ENCODE measurements at regions not wholly inside any gene's neighbourhood (a gene's known extent, or its start where the extent isn't known, plus 50 kb on each side); places are given as distances from the start of the nearest gene placed in this dataset.

- no peak for DNase-seq
- no peaks in the 10 kb centered on the region for H3K27me3 ChIP-seq (ENCODE audit: insufficient read depth, low read depth)
- BruUV-seq (replicated peaks): no TSS peak
- ChIA-PET POLR2A (ENCODE audit: unreplicated experiment) (no interaction called here), CTCF (no interaction called here)
- intact Hi-C loops (cut with micrococcal nuclease; ENCODE audit: unreplicated experiment): no loop called here
- no peak overlapping the region for H3K4me3 ChIP-seq
- no peak overlapping the region for H3K27ac ChIP-seq
- H3K9me3 ChIP-seq (ENCODE audit: insufficient read depth, low read depth): no peaks in the 10 kb centered on the region
- no peaks in the 10 kb centered on the region for H3K4me1 ChIP-seq (replicated peaks; ENCODE audit: insufficient read depth)
- H3F3A ChIP-seq (ENCODE audit: insufficient read depth, low read depth): no peaks in the 10 kb centered on the region
- no peaks in the 10 kb centered on the region for H3K9me2 ChIP-seq (ENCODE audit: insufficient read depth)
- H3K79me2 ChIP-seq (ENCODE audit: low read depth): no peaks in the 10 kb centered on the region
- no peaks in the 10 kb centered on the region for H3K36me3 ChIP-seq (ENCODE audit: low read depth)
- TF ChIP-seq CTCF (conservative IDR thresholded peaks at IDR 0.05): no peak
- no peak for TF ChIP-seq EZH2 (IDR thresholded peaks at IDR 0.05; ENCODE audit: low read depth)
- no peak overlapping the region for H3K4me2 ChIP-seq
- H2AFZ ChIP-seq: no peak overlapping the region
- no peaks in the 10 kb centered on the region for H4K20me1 ChIP-seq (ENCODE audit: insufficient read depth)
Observed at GRCh38 chr2:38486213-38487026, 109.3 kb upstream of the ATL2 start.

GRCh38 chr2:38485734-38486133 is 108.7 kb upstream of the ATL2 start:
- CTCF ChIA-PET: interaction anchor here (0.7 kb wide), 1 partner anchor 83 kb away, joined by 5 read pairs; no protein-coding TSS in a partner anchor
- TF ChIP-seq EZH2 (IDR thresholded peaks at IDR 0.05; ENCODE audit: low read depth): no peak
- TF ChIP-seq CTCF (conservative IDR thresholded peaks at IDR 0.05): no peak
- no peak for DNase-seq
- no peak overlapping the region for H3K27ac ChIP-seq
- H3K9me3 ChIP-seq (ENCODE audit: insufficient read depth, low read depth): peaks cover 3% of the 10 kb centered on the region
- no peaks in the 10 kb centered on the region for H4K20me1 ChIP-seq (ENCODE audit: insufficient read depth)
- H3K36me3 ChIP-seq (ENCODE audit: low read depth): no peaks in the 10 kb centered on the region
- no peaks in the 10 kb centered on the region for H3K9me2 ChIP-seq (ENCODE audit: insufficient read depth)
- H3K4me3 ChIP-seq: no peak overlapping the region
- POLR2A ChIA-PET (ENCODE audit: unreplicated experiment): no interaction called here
- no peak overlapping the region for H2AFZ ChIP-seq
- H3F3A ChIP-seq (ENCODE audit: insufficient read depth, low read depth): no peaks in the 10 kb centered on the region
- no peaks in the 10 kb centered on the region for H3K79me2 ChIP-seq (ENCODE audit: low read depth)
- BruUV-seq (replicated peaks): no TSS peak
- no peaks in the 10 kb centered on the region for H3K27me3 ChIP-seq (ENCODE audit: insufficient read depth, low read depth)
- H3K4me1 ChIP-seq (replicated peaks; ENCODE audit: insufficient read depth): no peaks in the 10 kb centered on the region
- intact Hi-C loops (cut with micrococcal nuclease; ENCODE audit: unreplicated experiment): no loop called here
- H3K4me2 ChIP-seq: no peak overlapping the region

GRCh38 chr2:38484957-38485356 is 107.9 kb upstream of the ATL2 start:
- H3K9me3 ChIP-seq (ENCODE audit: insufficient read depth, low read depth): peaks cover 9% of the 10 kb centered on the region
- TF ChIP-seq EZH2 (IDR thresholded peaks at IDR 0.05; ENCODE audit: low read depth) (no peak), CTCF (conservative IDR thresholded peaks at IDR 0.05) (no peak)
- no peaks in the 10 kb centered on the region for H3K4me1 ChIP-seq (replicated peaks; ENCODE audit: insufficient read depth)
- no peak overlapping the region for H2AFZ ChIP-seq
- BruUV-seq (replicated peaks): no TSS peak
- no peaks in the 10 kb centered on the region for H3K36me3 ChIP-seq (ENCODE audit: low read depth)
- no peak overlapping the region for H3K4me2 ChIP-seq
- no peak for DNase-seq
- no peak overlapping the region for H3K4me3 ChIP-seq
- no peaks in the 10 kb centered on the region for H3K9me2 ChIP-seq (ENCODE audit: insufficient read depth)
- intact Hi-C loops (cut with micrococcal nuclease; ENCODE audit: unreplicated experiment): no loop called here
- no peaks in the 10 kb centered on the region for H3K27me3 ChIP-seq (ENCODE audit: insufficient read depth, low read depth)
- no peak overlapping the region for H3K27ac ChIP-seq
- ChIA-PET POLR2A (ENCODE audit: unreplicated experiment) (no interaction called here), CTCF (interaction anchor here (0.7 kb wide), 1 partner anchor 83 kb away, joined by 5 read pairs; no protein-coding TSS in a partner anchor)
- H4K20me1 ChIP-seq (ENCODE audit: insufficient read depth): no peaks in the 10 kb centered on the region
- H3F3A ChIP-seq (ENCODE audit: insufficient read depth, low read depth): no peaks in the 10 kb centered on the region
- H3K79me2 ChIP-seq (ENCODE audit: low read depth): no peaks in the 10 kb centered on the region

Data from PC-9 (cell line).